ENCODE measurements at regions not wholly inside any gene's neighbourhood (a gene's known extent, or its start where the extent isn't known, plus 50 kb on each side); places are given as distances from the start of the nearest gene placed in this dataset.

GRCh38 chr22:48103126-48103875 lies 1340.9 kb downstream of the TBC1D22A start:
- intact Hi-C loops (cut with DNase I): no loop called here
- no peak overlapping the region for H3K27ac ChIP-seq
- 38 to 42% methylated on average over 14 to 17 of the region's 24 CpGs for WGBS, 2 donors
- no peaks in the 10 kb centered on the region for H3K9me3 ChIP-seq
- H3K4me1 ChIP-seq: no peaks in the 10 kb centered on the region
- no peak for DNase-seq
- no peak overlapping the region for H3K4me3 ChIP-seq
- TF ChIP-seq CTCF (IDR thresholded peaks at IDR 0.05) (no peak), POLR2A (IDR thresholded peaks at IDR 0.05) (no peak)
- peaks cover 0 to 69% (median 0%) of the 10 kb centered on the region in 4 donors for H3K27me3 ChIP-seq
- no peaks in the 10 kb centered on the region for H3K36me3 ChIP-seq

GRCh38 chr22:48102581-48102980 lies 1340.1 kb downstream of the TBC1D22A start:
- 60 to 69% methylated on average over 1 to 2 of the region's 5 CpGs for WGBS, 2 donors
- H3K27ac ChIP-seq: no peak overlapping the region
- no peak for DNase-seq
- no peak overlapping the region for H3K4me3 ChIP-seq
- no peaks in the 10 kb centered on the region for H3K4me1 ChIP-seq
- intact Hi-C loops (cut with DNase I): no loop called here
- H3K36me3 ChIP-seq: no peaks in the 10 kb centered on the region
- TF ChIP-seq POLR2A (IDR thresholded peaks at IDR 0.05) (no peak), CTCF (IDR thresholded peaks at IDR 0.05) (no peak)
- no peaks in the 10 kb centered on the region for H3K9me3 ChIP-seq
- H3K27me3 ChIP-seq: peaks cover 0 to 71% (median 0%) of the 10 kb centered on the region in 4 donors

DNA sequence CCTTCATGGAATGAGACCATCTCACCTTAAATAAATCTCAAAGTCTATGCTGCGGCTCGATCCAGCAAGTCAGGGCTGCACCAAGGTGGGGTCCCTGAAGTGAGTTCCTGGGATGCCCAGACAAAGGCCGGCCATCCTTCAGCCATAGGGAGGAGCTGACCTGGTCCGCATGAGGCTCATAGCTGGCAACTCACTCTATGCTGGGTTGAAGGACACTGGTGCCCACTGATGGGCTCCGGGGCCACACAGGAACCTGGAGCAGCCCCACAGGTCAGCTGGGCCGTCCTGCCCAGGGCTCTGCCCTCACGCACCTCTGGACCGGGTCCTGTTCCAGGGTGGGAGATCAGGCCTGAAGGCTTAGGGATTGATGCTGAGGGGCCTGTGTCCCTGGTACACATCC lies 1339.3 kb downstream of the TBC1D22A start:
- intact Hi-C loops (cut with DNase I): no loop called here
- peaks cover 0 to 76% (median 0%) of the 10 kb centered on the region in 4 donors for H3K27me3 ChIP-seq
- DNase-seq: no peak
- TF ChIP-seq CTCF (IDR thresholded peaks at IDR 0.05): no peak
- TF ChIP-seq POLR2A (IDR thresholded peaks at IDR 0.05): no peak
- 100% methylated on average over 1 of the region's 8 CpGs; no CpG with 5 or more reads in 1 of the 2 donors for WGBS, 2 donors
- no peaks in the 10 kb centered on the region for H3K4me1 ChIP-seq
- H3K36me3 ChIP-seq: no peaks in the 10 kb centered on the region
- H3K9me3 ChIP-seq: no peaks in the 10 kb centered on the region
- H3K27ac ChIP-seq: no peak overlapping the region
- no peak overlapping the region for H3K4me3 ChIP-seq

GRCh38 chr22:48100685-48101417 lies 1338.4 kb downstream of the TBC1D22A start:
- no peak for TF ChIP-seq POLR2A (IDR thresholded peaks at IDR 0.05)
- no peak for TF ChIP-seq CTCF (IDR thresholded peaks at IDR 0.05)
- no peak for DNase-seq
- no peak overlapping the region for H3K4me3 ChIP-seq
- intact Hi-C loops (cut with DNase I): no loop called here
- no peaks in the 10 kb centered on the region for H3K4me1 ChIP-seq
- WGBS, 2 donors: 71 to 78% methylated on average over 13 of the region's 14 CpGs
- H3K27ac ChIP-seq: no peak overlapping the region
- H3K27me3 ChIP-seq: peaks cover 0 to 72% (median 0%) of the 10 kb centered on the region in 4 donors
- no peaks in the 10 kb centered on the region for H3K36me3 ChIP-seq
- no peaks in the 10 kb centered on the region for H3K9me3 ChIP-seq

GRCh38 chr22:48099671-48100070 lies 1337.2 kb downstream of the TBC1D22A start:
- no peaks in the 10 kb centered on the region for H3K36me3 ChIP-seq
- no peaks in the 10 kb centered on the region for H3K4me1 ChIP-seq
- 60 to 65% methylated on average over 4 to 6 of the region's 9 CpGs for WGBS, 2 donors
- no peaks in the 10 kb centered on the region for H3K9me3 ChIP-seq
- TF ChIP-seq CTCF (IDR thresholded peaks at IDR 0.05) (no peak), POLR2A (IDR thresholded peaks at IDR 0.05) (no peak)
- no peak overlapping the region for H3K27ac ChIP-seq
- intact Hi-C loops (cut with DNase I): no loop called here
- DNase-seq: no peak
- no peak overlapping the region for H3K4me3 ChIP-seq
- peaks cover 0 to 64% (median 0%) of the 10 kb centered on the region in 4 donors for H3K27me3 ChIP-seq

All from esophagus squamous epithelium (tissue), 5 donors.